Choroid plexus epithelial cell (primary cell): ENCODE measurements at regions not wholly inside any gene's neighbourhood (a gene's known extent, or its start where the extent isn't known, plus 50 kb on each side); places are given as distances from the start of the nearest gene placed in this dataset.
"Not testable (repeated sequence)": the region's sequence is repeated elsewhere in the genome, so short reads cannot be mapped to it uniquely, and the experiment has no call there.

ENCODE experiments used
- DNase-seq: peaks from one replicate; pipeline ENCODE4 v3.0.0-alpha.2; 2010; ENCODE audit warnings: low read depth
- H3K4me3 ChIP-seq: 2 replicates; pipeline ENCODE4 v1.5.1; 2011; ENCODE audit warnings: low read depth, mild to moderate bottlenecking, control low read depth, low read length, moderate library complexity
- TF ChIP-seq, protein P1 (sequence below): conservative IDR thresholded peaks from 2 replicates; pipeline ENCODE4 v1.5.1; 2011; ENCODE audit warnings: low read depth, mild to moderate bottlenecking, control low read depth, inconsistent platforms, low read length, moderate library complexity

DNA sequence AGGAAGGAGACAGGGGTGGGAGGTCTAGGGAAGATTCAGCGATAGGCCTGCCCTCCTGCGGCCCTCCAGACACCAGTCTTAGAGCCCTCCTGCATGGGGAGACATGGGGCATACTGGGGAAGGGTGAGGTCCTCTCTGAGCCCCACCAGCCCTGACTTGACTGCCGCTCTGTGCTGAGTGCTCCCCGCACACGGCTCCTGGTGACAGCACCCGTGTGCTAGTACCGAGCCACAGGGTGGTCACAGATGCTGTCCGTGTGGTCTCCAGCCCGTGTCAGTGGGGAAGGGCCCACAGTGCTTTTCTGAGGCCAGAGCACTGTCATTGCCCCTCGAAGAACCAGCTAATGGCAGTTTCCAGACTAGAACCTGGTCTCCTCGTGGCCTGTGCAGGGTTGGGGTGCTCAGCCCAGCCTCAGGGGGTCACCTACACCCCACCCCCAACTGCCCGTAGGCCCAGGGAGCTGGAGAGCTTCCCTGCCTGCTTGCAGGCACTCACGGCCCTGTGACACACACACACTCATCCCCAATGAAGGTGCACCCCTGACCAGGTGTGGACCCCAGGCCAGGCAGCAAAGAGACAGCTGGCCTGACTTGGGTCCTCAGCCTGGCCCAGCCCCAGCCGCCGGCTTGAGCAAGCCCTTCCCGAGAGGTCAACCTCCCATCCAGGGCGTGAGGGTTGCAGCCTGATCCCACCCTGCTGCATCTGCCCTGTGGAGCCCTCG is 86.0 kb upstream of the RET start:
- no peak overlapping the region for H3K4me3 ChIP-seq
- TF ChIP-seq, protein P1, sequence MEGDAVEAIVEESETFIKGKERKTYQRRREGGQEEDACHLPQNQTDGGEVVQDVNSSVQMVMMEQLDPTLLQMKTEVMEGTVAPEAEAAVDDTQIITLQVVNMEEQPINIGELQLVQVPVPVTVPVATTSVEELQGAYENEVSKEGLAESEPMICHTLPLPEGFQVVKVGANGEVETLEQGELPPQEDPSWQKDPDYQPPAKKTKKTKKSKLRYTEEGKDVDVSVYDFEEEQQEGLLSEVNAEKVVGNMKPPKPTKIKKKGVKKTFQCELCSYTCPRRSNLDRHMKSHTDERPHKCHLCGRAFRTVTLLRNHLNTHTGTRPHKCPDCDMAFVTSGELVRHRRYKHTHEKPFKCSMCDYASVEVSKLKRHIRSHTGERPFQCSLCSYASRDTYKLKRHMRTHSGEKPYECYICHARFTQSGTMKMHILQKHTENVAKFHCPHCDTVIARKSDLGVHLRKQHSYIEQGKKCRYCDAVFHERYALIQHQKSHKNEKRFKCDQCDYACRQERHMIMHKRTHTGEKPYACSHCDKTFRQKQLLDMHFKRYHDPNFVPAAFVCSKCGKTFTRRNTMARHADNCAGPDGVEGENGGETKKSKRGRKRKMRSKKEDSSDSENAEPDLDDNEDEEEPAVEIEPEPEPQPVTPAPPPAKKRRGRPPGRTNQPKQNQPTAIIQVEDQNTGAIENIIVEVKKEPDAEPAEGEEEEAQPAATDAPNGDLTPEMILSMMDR: no peak
- no peak for DNase-seq

DNA sequence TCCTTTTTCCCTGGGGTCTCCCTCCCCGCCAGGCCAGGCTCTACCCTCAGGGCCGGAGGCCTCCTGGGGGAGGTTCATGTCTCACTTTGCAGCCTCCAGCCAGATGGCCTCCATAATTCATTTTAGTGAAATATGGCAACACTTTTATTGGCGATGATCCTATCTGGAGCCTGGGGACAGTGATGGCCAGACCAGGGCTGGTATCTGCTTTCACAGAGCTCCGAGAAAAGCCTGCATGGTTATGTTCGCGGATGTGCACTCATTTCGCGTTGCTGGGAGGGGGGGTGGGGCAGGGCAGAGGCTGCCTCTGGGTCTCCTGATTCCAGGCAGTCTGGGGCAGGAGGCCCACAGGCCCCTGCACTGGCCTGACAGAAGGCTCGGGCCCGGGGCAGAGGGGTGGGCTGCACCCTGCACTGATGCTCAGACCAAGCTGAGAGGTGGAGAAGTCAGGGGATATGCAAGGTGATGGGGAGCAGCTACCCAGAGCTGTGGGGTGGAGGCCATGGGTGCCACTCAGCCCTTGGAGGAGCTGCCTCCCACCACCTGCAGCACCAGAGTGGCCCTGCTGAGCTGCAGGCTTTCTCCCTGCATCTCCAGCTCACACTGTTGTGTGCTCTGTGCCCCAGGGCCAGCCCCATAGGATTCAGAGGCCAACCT is 85.3 kb upstream of the RET start:
- no peak overlapping the region for H3K4me3 ChIP-seq
- TF ChIP-seq, protein P1: no peak
- DNase-seq: no peak

DNA sequence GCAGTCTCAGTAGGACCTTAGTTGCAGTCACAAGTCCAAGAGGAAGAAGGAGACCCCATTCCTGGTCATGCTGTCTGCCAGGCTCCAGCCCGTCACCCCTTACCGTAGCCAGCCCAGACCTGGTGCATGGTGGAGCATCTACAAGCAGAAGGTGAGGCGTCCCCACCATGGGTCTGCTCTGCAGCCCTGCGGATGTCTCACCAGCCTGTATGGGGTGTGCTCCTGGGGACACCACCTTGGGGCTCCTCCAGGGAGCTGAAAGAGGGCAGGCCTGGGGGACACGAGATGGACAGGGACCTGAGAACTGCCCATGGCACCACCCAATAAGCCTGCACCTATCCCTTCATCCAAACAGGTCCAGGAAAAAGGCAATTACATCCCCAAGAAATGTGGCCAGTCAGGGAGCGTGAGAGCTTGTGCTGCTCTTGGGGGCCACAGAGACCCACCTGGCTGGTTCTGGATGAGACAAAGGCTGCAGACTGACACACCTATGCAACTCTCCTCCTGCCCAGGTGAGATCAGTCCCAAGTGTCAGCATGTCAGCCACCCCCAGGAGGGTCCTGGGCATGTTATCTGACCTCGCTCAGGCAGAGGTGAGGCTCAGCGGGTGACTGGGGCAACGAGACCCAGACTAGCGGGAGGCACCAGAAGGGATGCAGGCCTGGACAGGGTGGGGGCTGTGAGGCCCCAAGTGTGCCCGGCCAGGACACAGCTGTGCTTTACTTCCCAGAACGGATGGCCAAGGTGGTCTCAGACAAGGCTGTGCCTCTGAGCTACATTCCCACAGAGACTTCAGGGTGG is 84.5 kb upstream of the RET start:
- no peak overlapping the region for H3K4me3 ChIP-seq
- DNase-seq: no peak

DNA sequence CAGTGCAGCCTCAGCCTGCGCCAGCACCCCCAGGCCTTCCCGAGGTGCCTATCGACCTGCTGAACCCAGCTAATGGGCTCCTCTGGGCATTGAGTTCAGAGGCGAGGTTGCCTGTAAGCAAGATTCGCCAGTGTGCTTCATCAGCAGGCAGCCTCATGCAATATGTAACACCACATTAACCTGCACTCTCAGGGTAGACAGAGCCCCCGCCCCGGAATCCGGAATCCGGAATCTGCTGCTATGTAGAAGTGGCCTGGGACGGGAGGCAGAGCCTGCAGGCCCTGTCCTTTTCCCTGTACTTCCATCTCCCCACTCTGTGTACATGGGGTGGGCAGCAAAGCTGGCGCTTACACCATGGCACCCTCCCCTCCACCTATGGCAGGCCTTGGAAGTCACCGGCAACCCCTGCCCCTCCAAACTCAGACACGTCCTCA is 83.9 kb upstream of the RET start:
- no peak overlapping the region for H3K4me3 ChIP-seq
- DNase-seq: no peak
- TF ChIP-seq, protein P1: no peak

More for the DNA sequence above, 84.5 kb upstream of the RET start:
- TF ChIP-seq, protein P1: no peak

DNA sequence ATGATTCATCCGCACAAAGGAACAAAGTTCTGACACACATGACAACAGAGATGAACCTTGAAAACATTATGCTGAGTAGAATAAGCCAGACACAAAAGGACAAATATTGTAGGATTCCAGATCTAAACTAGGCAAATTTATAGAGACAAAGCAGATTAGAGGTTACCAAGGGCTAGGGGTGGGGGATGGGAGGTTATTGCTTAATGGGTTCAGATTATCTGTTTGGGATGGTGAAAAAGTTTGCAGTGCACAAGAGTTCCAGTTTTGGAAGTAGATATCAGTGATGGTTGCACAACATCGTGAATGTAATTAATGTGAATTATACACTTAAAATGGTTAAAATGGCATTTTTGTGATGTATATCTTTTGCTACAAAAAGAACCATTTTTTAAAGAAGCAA is 82.0 kb upstream of the RET start:
- DNase-seq, H3K4me3 ChIP-seq: not testable (repeated sequence)

DNA sequence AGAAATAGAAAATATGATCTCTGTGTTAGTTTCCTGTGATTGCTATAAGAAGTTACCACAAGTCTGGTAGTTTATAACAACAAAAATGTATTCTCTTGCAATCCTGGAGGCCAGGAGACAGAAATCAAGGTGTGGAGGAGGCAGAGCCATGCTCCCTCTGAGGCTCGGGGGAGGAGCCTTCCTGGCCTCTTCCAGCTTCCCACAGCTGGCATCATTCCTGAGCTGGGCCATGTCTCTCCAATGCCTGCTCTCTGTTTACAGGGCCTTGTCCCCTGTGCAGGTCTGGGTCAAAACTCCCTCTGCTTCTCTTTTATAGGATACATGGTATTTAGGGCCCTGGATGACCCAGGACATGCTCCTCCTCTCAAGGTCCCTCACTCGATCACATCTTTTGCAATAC is 81.3 kb upstream of the RET start:
- TF ChIP-seq, protein P1: no peak
- DNase-seq: no peak
- H3K4me3 ChIP-seq: no peak overlapping the region

DNA sequence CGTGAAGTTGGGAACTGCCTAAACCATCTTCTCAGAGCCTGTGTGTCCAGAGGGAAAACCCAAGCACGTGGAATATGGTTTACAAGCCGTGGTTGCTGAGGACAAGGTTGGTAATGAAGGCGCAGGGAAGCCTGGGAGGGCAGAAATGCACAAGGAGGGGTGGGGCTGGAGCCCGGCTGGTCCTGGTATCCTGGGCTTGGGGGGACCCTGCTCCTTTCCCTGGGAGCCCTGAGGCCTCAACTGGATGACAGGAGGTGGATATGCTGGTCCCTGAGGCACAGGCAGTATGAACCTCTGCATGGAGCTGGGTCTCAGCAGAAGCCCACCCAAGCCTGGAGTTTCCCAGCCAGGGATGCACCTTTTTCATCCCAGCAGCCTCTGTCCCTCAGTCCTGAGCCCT is 80.3 kb upstream of the RET start:
- H3K4me3 ChIP-seq: no peak overlapping the region
- no peak for DNase-seq
- TF ChIP-seq, protein P1: no peak
